Thyroid gland (tissue), 4 donors: ENCODE measurements at regions not wholly inside any gene's neighbourhood (a gene's known extent, or its start where the extent isn't known, plus 50 kb on each side); places are given as distances from the start of the nearest gene placed in this dataset.

Source experiments
- DNase-seq, 2 donors: peaks; one replicate each; pipeline ENCODE4 v3.0.0-alpha.2; 2019
- H3K27ac ChIP-seq, 3 donors: fragments of 200-600 bp; sonication (generic); 1 replicate in 2 of 3; 2 replicates in 1 of 3; pipeline ENCODE4 v1.5.1; 2016 to 2019; ENCODE audit warnings: mild to moderate bottlenecking in 1 of 3, moderate library complexity in 1 of 3
- H3K27me3 ChIP-seq: fragments of 200-600 bp; sonication (generic); one replicate; pipeline ENCODE4 v1.5.1; 2019
- H3K36me3 ChIP-seq, 2 donors: fragments of 200-600 bp; sonication (generic); one replicate each; pipeline ENCODE4 v1.5.1; 2016 to 2019
- H3K4me1 ChIP-seq, 2 donors: fragments of 200-600 bp; sonication (generic); one replicate each; pipeline ENCODE4 v1.5.1; 2017 to 2019
- H3K4me3 ChIP-seq, 3 donors: fragments of 200-600 bp; sonication (generic); replicated peaks in 1 of 3; 1 replicate in 2 of 3; 2 replicates in 1 of 3; pipeline ENCODE4 v1.5.1; 2016; ENCODE audit warnings: mild to moderate bottlenecking in 1 of 3
- H3K9me3 ChIP-seq: fragments of 200-600 bp; sonication (generic); one replicate; pipeline ENCODE4 v1.5.1; 2017
- CTCF ChIP-seq, 6 experiments: fragments of 200-600 bp in 3 of 6; fragments of 450-650 bp in 3 of 6; sonication (generic) in 3 of 6; IDR thresholded peaks; one replicate each; pipeline ENCODE4 v1.5.1; 2016 to 2019; ENCODE audit warnings: antibody characterized with exemption in 6 of 6, mild to moderate bottlenecking in 2 of 6, inconsistent platforms in 1 of 6, moderate library complexity in 1 of 6
- POLR2A ChIP-seq, 2 donors: fragments of 450-650 bp; IDR thresholded peaks; one replicate each; pipeline ENCODE4 v1.6.1; 2017; ENCODE audit warnings: antibody characterized with exemption in 2 of 2, mild to moderate bottlenecking in 2 of 2, moderate library complexity in 1 of 2
- WGBS, 2 donors: methylation state at CpG; one replicate each; pipeline ENCODE4 v1.1.5; 2017; 5-methylcytosine and 5-hydroxymethylcytosine counted together
- intact Hi-C: fragments of 100-400 bp; cut with DNase I; formaldehyde crosslinking; loops from one replicate; pipeline ENCODE4 v1.15.1; 2023

- H3K4me1 ChIP-seq = no peaks in the 10 kb centered on the region
- intact Hi-C loops = no loop called here
- no peaks in the 10 kb centered on the region for H3K9me3 ChIP-seq
- no peak for DNase-seq
- H3K36me3 ChIP-seq = no peaks in the 10 kb centered on the region
- 73 to 80% methylated on average over 4 of the region's 4 CpGs for WGBS, 2 donors
- no peak overlapping the region for H3K4me3 ChIP-seq
- TF ChIP-seq POLR2A (IDR thresholded peaks at IDR 0.05) (no peak), CTCF (IDR thresholded peaks at IDR 0.05) (no peak)
- H3K27ac ChIP-seq = no peak overlapping the region
- H3K27me3 ChIP-seq = no peaks in the 10 kb centered on the region
These were observed 539.7 kb downstream of the ACTL7B start for GRCh38 chr9:108316066-108316465.

GRCh38 chr9:108311745-108312144 lies 544.0 kb downstream of the ACTL7B start:
- Histone ChIP-seq H3K4me1 (no peaks in the 10 kb centered on the region), H3K27ac (no peak overlapping the region), H3K4me3 (no peak overlapping the region), H3K9me3 (no peaks in the 10 kb centered on the region), H3K36me3 (no peaks in the 10 kb centered on the region), H3K27me3 (no peaks in the 10 kb centered on the region)
- TF ChIP-seq CTCF (IDR thresholded peaks at IDR 0.05) = no peak
- TF ChIP-seq POLR2A (IDR thresholded peaks at IDR 0.05) = no peak
- 89 to 90% methylated on average over 3 of the region's 3 CpGs for WGBS, 2 donors
- DNase-seq = no peak
- intact Hi-C loops = no loop called here

- H3K4me1 ChIP-seq = no peaks in the 10 kb centered on the region
- no peak overlapping the region for H3K27ac ChIP-seq
- 61 to 66% methylated on average over 3 of the region's 3 CpGs for WGBS, 2 donors
- intact Hi-C loops = no loop called here
- H3K9me3 ChIP-seq = no peaks in the 10 kb centered on the region
- H3K4me3 ChIP-seq = no peak overlapping the region
- TF ChIP-seq POLR2A (IDR thresholded peaks at IDR 0.05) (no peak), CTCF (IDR thresholded peaks at IDR 0.05) (no peak)
- no peaks in the 10 kb centered on the region for H3K36me3 ChIP-seq
- no peaks in the 10 kb centered on the region for H3K27me3 ChIP-seq
- DNase-seq = no peak
These were observed 545.6 kb downstream of the ACTL7B start for GRCh38 chr9:108310202-108310601.

- H3K27ac ChIP-seq = no peak overlapping the region
- WGBS, 2 donors = 71 to 74% methylated on average over 9 of the region's 9 CpGs
- H3K4me3 ChIP-seq = no peak overlapping the region
- intact Hi-C loops = no loop called here
- no peaks in the 10 kb centered on the region for H3K9me3 ChIP-seq
- TF ChIP-seq CTCF (IDR thresholded peaks at IDR 0.05) (no peak), POLR2A (IDR thresholded peaks at IDR 0.05) (no peak)
- no peaks in the 10 kb centered on the region for H3K36me3 ChIP-seq
- DNase-seq = no peak
- no peaks in the 10 kb centered on the region for H3K27me3 ChIP-seq
- no peaks in the 10 kb centered on the region for H3K4me1 ChIP-seq
These were observed 555.2 kb downstream of the ACTL7B start for GRCh38 chr9:108300306-108301287.

- TF ChIP-seq CTCF (IDR thresholded peaks at IDR 0.05) = no peak
- TF ChIP-seq POLR2A (IDR thresholded peaks at IDR 0.05) = no peak
- Histone ChIP-seq H3K36me3 (no peaks in the 10 kb centered on the region), H3K4me3 (no peak overlapping the region), H3K9me3 (no peaks in the 10 kb centered on the region), H3K4me1 (no peaks in the 10 kb centered on the region), H3K27me3 (no peaks in the 10 kb centered on the region), H3K27ac (no peak overlapping the region)
- peak in 1 of 2 donors; percentile 12 for DNase-seq
- intact Hi-C loops = no loop called here
- WGBS, 2 donors = 73 to 82% methylated on average over 4 of the region's 4 CpGs
These were observed 558.7 kb downstream of the ACTL7B start for GRCh38 chr9:108297073-108297472.
